Adrenal gland (tissue), 9 donors: ENCODE measurements at regions not wholly inside any gene's neighbourhood (a gene's known extent, or its start where the extent isn't known, plus 50 kb on each side); places are given as distances from the start of the nearest gene placed in this dataset.

Experiments used
- DNase-seq, 7 donors: peaks; one replicate each; pipeline ENCODE4 v3.0.0-alpha.2; 2019 to 2020
- H3K27ac ChIP-seq, 5 donors: fragments of 200-600 bp; sonication (generic) in 4 of 5; 1 replicate in 3 of 5; 2 replicates in 2 of 5; pipeline versions ENCODE4 v1.5.1 to v1.8.0; 2016 to 2020; ENCODE audit warnings: mild to moderate bottlenecking in 1 of 5
- H3K27me3 ChIP-seq: fragments of 200-600 bp; 2 replicates; pipeline ENCODE4 v1.8.0; 2021
- H3K36me3 ChIP-seq, 2 donors: fragments of 200-600 bp; replicated peaks in 1 of 2; 1 replicate in 1 of 2; 2 replicates in 1 of 2; pipeline versions ENCODE4 v1.5.1 to v1.8.0; 2018 to 2022
- H3K4me1 ChIP-seq, 2 donors: fragments of 200-600 bp; replicated peaks in 1 of 2; 1 replicate in 1 of 2; 2 replicates in 1 of 2; pipeline versions ENCODE4 v1.5.1 to v1.8.0; 2018 to 2021
- H3K4me3 ChIP-seq, 4 donors: fragments of 200-600 bp; sonication (generic) in 3 of 4; one replicate each; pipeline ENCODE4 v1.5.1; 2016 to 2018
- H3K9me3 ChIP-seq, 3 donors: fragments of 200-600 bp; sonication (generic) in 1 of 3; replicated peaks in 1 of 3; 1 replicate in 2 of 3; 2 replicates in 1 of 3; pipeline versions ENCODE4 v1.5.1 to v1.8.0; 2016 to 2021
- POLR2A ChIP-seq, 2 donors: fragments of 450-650 bp; IDR thresholded peaks; one replicate each; pipeline ENCODE4 v1.6.1; 2017; ENCODE audit warnings: antibody characterized with exemption in 2 of 2, mild to moderate bottlenecking in 2 of 2, moderate library complexity in 1 of 2
- WGBS, 4 donors: extraction: QIAGEN DNeasy Blood & Tissue Kit in 2 of 4; methylation state at CpG; one replicate each; pipeline versions ENCODE4 v1.1.5 to v1.1.7; 2013 to 2017; 5-methylcytosine and 5-hydroxymethylcytosine counted together
- intact Hi-C, 2 donors: fragments of 100-400 bp; cut with DNase I; formaldehyde crosslinking; loops; one replicate each; pipeline versions ENCODE4 v1.14.1 to v1.15.0; 2022 to 2023
- TF ChIP-seq, protein P1 (sequence below), 6 experiments: fragments of 450-650 bp in 4 of 6; fragments of 200-600 bp in 2 of 6; sonication (generic) in 1 of 6; IDR thresholded peaks; 1 replicate in 5 of 6; 2 replicates in 1 of 6; pipeline versions ENCODE4 v1.5.1 to v1.8.0; 2016 to 2021; ENCODE audit warnings: antibody characterized with exemption in 6 of 6, mild to moderate bottlenecking in 2 of 6, moderate library complexity in 1 of 6
- donor health status: healthy with polysubstance abuse.
- donor health status: Bipolar disorder and iron deficiency.
- donor health status: DM: yes; HTN: yes; CAD: no.
- donor health status: DM: no; HTN: no; CAD: no.
- donor health status: DM: no; HTN: no; CAD: no.

GRCh38 chr11:97963528-97964331 is 1057.0 kb upstream of the CNTN5 start:
- 61 to 84% (median 80%) methylated on average over 8 of the region's 8 CpGs for WGBS, 4 donors
- Histone ChIP-seq H3K4me1 (no peaks in the 10 kb centered on the region), H3K4me3 (no peak overlapping the region), H3K9me3 (no peaks in the 10 kb centered on the region), H3K36me3 (no peaks in the 10 kb centered on the region), H3K27me3 (no peaks in the 10 kb centered on the region), H3K27ac (no peak overlapping the region)
- intact Hi-C loops: no loop called here
- TF ChIP-seq POLR2A (IDR thresholded peaks at IDR 0.05): no peak
- TF ChIP-seq, protein P1, sequence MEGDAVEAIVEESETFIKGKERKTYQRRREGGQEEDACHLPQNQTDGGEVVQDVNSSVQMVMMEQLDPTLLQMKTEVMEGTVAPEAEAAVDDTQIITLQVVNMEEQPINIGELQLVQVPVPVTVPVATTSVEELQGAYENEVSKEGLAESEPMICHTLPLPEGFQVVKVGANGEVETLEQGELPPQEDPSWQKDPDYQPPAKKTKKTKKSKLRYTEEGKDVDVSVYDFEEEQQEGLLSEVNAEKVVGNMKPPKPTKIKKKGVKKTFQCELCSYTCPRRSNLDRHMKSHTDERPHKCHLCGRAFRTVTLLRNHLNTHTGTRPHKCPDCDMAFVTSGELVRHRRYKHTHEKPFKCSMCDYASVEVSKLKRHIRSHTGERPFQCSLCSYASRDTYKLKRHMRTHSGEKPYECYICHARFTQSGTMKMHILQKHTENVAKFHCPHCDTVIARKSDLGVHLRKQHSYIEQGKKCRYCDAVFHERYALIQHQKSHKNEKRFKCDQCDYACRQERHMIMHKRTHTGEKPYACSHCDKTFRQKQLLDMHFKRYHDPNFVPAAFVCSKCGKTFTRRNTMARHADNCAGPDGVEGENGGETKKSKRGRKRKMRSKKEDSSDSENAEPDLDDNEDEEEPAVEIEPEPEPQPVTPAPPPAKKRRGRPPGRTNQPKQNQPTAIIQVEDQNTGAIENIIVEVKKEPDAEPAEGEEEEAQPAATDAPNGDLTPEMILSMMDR (IDR thresholded peaks at IDR 0.05): no peak
- DNase-seq: no peak

DNA sequence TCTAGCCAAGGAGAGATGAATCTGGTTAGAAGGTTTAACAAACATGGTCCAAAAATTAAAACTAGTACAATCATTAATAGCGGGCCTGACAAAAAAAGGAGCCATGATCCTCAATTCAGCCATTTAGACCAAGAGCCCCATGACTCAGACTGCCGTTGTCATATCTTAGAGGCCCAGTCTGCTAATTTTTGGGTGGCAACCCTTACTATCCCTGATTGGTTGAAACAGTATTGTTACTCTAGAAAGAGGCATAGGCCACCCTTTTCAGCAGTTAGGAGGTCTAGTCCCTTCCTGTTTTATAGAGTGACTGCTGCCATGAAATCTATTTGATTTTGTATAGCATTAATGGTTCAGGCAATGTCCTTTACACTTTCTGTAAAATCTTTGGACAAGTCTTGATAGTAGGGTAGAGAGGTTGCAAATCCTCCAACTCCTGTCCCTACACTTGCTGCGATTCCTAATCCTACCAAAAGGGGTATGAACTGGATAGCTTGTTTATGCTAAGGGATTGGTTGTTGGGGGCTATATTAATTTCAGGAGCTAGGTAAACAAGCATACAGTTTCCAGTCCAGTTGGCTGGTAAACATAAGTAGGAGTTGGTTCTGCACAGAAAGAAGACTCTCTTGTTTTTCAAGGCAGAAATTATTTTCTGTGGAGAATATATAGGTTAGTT is 1056.3 kb upstream of the CNTN5 start:
- intact Hi-C loops: no loop called here
- Histone ChIP-seq H3K27me3 (no peaks in the 10 kb centered on the region), H3K36me3 (no peaks in the 10 kb centered on the region), H3K4me1 (no peaks in the 10 kb centered on the region), H3K27ac (no peak overlapping the region), H3K9me3 (no peaks in the 10 kb centered on the region), H3K4me3 (no peak overlapping the region)
- WGBS, 4 donors: 82 to 94% (median 92%) methylated on average over 3 of the region's 3 CpGs
- TF ChIP-seq POLR2A (IDR thresholded peaks at IDR 0.05): no peak
- TF ChIP-seq, protein P1 (IDR thresholded peaks at IDR 0.05): no peak
- DNase-seq: no peak

DNA sequence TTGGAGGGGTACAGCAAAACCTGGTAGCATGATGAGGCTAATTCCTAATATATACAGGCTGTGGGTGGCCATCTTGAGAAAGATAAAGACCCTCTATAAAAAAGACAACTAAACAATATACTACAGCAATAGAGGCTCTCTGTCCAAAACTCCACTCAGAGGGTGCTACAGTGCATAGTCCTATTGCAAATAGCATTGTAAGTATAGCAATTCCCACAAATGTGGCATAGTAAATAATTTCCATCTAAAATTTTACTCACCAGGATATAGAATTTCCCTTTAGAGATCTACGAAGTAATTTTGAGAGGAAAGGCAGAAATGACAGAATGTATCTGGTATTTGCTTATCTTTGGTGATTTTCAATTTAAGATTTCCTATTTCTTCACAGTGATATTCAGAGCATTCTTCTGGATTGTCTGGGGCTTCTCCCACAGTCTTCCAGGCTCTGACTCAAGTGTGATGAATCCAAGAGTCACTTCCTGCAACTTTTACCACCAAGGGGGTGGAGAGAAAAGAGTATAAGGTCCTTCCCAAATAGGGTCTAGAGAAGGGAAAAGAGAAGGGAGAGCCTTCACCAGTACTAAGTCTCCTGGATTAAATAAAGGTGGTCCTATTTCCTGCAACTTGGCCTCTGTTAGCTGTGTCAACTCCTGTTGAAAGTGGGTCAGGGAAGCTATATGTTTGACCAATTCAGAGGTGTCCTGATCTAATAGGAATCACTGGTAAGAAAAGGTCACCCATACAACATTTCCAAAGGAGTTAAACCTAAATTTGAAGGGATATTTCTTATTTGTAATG is 1054.7 kb upstream of the CNTN5 start:
- Histone ChIP-seq H3K27ac (no peak overlapping the region), H3K27me3 (no peaks in the 10 kb centered on the region), H3K9me3 (no peaks in the 10 kb centered on the region)

More for the DNA sequence above, 1054.7 kb upstream of the CNTN5 start:
- WGBS, 4 donors: 63 to 80% (median 73%) methylated on average over 1 of the region's 1 CpG
- no peak overlapping the region for H3K4me3 ChIP-seq
- H3K4me1 ChIP-seq: no peaks in the 10 kb centered on the region
- TF ChIP-seq, protein P1 (IDR thresholded peaks at IDR 0.05): no peak
- TF ChIP-seq POLR2A (IDR thresholded peaks at IDR 0.05): no peak
- intact Hi-C loops: no loop called here
- DNase-seq: no peak
- H3K36me3 ChIP-seq: no peaks in the 10 kb centered on the region
